Upper lobe of left lung (tissue), 6 donors: ENCODE measurements at regions not wholly inside any gene's neighbourhood (a gene's known extent, or its start where the extent isn't known, plus 50 kb on each side); places are given as distances from the start of the nearest gene placed in this dataset.

Experiments
- ATAC-seq, 2 donors: fragments of 200-7000 bp; cut with Tn5 transposase; one replicate each; pipeline ENCODE4 v1.9.1; 2022; ENCODE audit warnings: mild to moderate bottlenecking in 2 of 2, moderate library complexity in 2 of 2; ENCODE audit not compliant: low FRiP score in 2 of 2
- DNase-seq, 2 donors: peaks; one replicate each; pipeline ENCODE4 v3.0.0-alpha.2; 2019 to 2020
- H3K27ac ChIP-seq, 4 donors: fragments of 200-600 bp; sonication (generic); one replicate each; pipeline ENCODE4 v1.5.1; 2016 to 2019
- H3K27me3 ChIP-seq, 4 donors: fragments of 200-600 bp; sonication (generic); one replicate each; pipeline ENCODE4 v1.5.1; 2017 to 2019
- H3K36me3 ChIP-seq, 4 donors: fragments of 200-600 bp; sonication (generic); one replicate each; pipeline ENCODE4 v1.5.1; 2016 to 2019
- H3K4me1 ChIP-seq, 4 donors: fragments of 200-600 bp; sonication (generic); one replicate each; pipeline ENCODE4 v1.5.1; 2018 to 2019
- H3K4me3 ChIP-seq, 4 donors: fragments of 200-600 bp; sonication (generic); one replicate each; pipeline ENCODE4 v1.5.1; 2017 to 2019; ENCODE audit warnings: mild to moderate bottlenecking in 2 of 4, moderate library complexity in 1 of 4
- H3K9me3 ChIP-seq, 4 donors: fragments of 200-600 bp; sonication (generic); one replicate each; pipeline ENCODE4 v1.5.1; 2018 to 2019
- EP300 ChIP-seq, 4 donors: sonication (generic); formaldehyde crosslinking; IDR thresholded peaks; one replicate each; pipeline ENCODE4 v1.5.1; 2017; ENCODE audit warnings: antibody characterized with exemption in 4 of 4, control low read depth in 2 of 4
- POLR2A ChIP-seq, 4 donors: fragments of 450-650 bp; IDR thresholded peaks; one replicate each; pipeline ENCODE4 v1.5.1; 2016 to 2017; ENCODE audit warnings: antibody characterized with exemption in 4 of 4, mild to moderate bottlenecking in 2 of 4
- POLR2AphosphoS5 ChIP-seq, 2 donors: sonication (generic); formaldehyde crosslinking; IDR thresholded peaks; one replicate each; pipeline ENCODE4 v1.5.1; 2017; ENCODE audit warnings: antibody characterized with exemption in 2 of 2
- WGBS, 2 donors: methylation state at CpG; one replicate each; pipeline ENCODE4 v1.1.5; 2017 to 2018; 5-methylcytosine and 5-hydroxymethylcytosine counted together
- TF ChIP-seq, protein P1 (sequence below), 6 experiments: fragments of 450-650 bp in 4 of 6; fragments of 200-600 bp in 2 of 6; sonication (generic) in 2 of 6; IDR thresholded peaks; one replicate each; pipeline ENCODE4 v1.5.1; 2016 to 2019; ENCODE audit warnings: antibody characterized with exemption in 6 of 6
- donor health status: DM: no; HTN: no; CAD: no; lungs with moderate emphysema.
- donor health status: DM: no; HTN: yes; CAD: no; lungs with severe emphysema.

DNA sequence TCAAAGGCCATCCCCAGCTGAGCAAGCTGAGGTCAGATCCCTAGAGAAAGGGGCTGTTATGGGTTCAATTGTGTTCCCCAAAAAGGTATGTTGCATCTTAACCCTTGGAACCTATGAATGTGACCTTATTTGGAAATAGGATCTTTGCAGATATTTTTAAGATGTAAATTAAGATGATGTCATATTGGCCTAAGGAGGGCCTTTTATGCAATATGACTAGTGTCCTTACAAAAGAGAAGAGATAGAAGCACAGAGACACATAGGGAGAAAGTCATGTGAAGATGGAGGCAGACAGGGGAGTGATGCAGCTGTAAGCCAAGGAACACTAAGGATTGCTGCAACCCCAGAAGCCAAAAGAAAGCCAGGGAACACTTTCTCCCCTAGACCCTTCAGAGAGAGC is 144.3 kb upstream of the TAB2 start:
- ATAC-seq (no peak), DNase-seq (no peak)
- Histone ChIP-seq H3K27me3 (no peaks in the 10 kb centered on the region), H3K4me3 (no peak overlapping the region), H3K9me3 (no peaks in the 10 kb centered on the region), H3K36me3 (no peaks in the 10 kb centered on the region), H3K27ac (no peak overlapping the region), H3K4me1 (peaks cover 0 to 7% (median 2%) of the 10 kb centered on the region in 4 donors)
- no peak for TF ChIP-seq POLR2AphosphoS5 (IDR thresholded peaks at IDR 0.05)
- TF ChIP-seq POLR2A (IDR thresholded peaks at IDR 0.05): no peak
- TF ChIP-seq EP300 (IDR thresholded peaks at IDR 0.05): no peak
- TF ChIP-seq, protein P1, sequence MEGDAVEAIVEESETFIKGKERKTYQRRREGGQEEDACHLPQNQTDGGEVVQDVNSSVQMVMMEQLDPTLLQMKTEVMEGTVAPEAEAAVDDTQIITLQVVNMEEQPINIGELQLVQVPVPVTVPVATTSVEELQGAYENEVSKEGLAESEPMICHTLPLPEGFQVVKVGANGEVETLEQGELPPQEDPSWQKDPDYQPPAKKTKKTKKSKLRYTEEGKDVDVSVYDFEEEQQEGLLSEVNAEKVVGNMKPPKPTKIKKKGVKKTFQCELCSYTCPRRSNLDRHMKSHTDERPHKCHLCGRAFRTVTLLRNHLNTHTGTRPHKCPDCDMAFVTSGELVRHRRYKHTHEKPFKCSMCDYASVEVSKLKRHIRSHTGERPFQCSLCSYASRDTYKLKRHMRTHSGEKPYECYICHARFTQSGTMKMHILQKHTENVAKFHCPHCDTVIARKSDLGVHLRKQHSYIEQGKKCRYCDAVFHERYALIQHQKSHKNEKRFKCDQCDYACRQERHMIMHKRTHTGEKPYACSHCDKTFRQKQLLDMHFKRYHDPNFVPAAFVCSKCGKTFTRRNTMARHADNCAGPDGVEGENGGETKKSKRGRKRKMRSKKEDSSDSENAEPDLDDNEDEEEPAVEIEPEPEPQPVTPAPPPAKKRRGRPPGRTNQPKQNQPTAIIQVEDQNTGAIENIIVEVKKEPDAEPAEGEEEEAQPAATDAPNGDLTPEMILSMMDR (IDR thresholded peaks at IDR 0.05): no peak

DNA sequence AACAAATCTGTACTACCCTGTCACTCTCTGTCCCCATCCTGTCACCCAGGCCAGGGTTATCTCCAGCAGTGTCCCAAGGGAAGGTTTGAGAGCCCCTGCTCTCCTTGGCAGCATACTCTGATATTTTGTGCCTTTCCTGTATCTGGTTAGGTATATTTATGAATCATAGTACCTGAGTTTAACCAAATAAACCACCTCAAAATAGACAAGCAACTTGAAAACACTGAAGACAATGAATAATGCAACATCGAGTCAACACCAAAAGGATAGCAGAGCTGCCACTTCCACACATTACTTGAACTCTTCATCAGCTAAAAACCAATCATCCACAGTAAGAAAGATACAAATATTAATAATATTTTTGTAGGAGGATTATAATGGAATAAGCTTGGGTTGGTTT is 142.6 kb upstream of the TAB2 start:
- Histone ChIP-seq H3K4me3 (no peak overlapping the region), H3K27me3 (no peaks in the 10 kb centered on the region), H3K36me3 (no peaks in the 10 kb centered on the region), H3K9me3 (no peaks in the 10 kb centered on the region), H3K27ac (no peak overlapping the region), H3K4me1 (peaks cover 0 to 2% (median 0%) of the 10 kb centered on the region in 4 donors)
- 87 to 95% methylated on average over 1 of the region's 1 CpG for WGBS, 2 donors
- no peak for TF ChIP-seq POLR2AphosphoS5 (IDR thresholded peaks at IDR 0.05)
- TF ChIP-seq POLR2A (IDR thresholded peaks at IDR 0.05): no peak
- TF ChIP-seq EP300 (IDR thresholded peaks at IDR 0.05): no peak
- TF ChIP-seq, protein P1 (IDR thresholded peaks at IDR 0.05): no peak
- ATAC-seq (no peak), DNase-seq (no peak)

DNA sequence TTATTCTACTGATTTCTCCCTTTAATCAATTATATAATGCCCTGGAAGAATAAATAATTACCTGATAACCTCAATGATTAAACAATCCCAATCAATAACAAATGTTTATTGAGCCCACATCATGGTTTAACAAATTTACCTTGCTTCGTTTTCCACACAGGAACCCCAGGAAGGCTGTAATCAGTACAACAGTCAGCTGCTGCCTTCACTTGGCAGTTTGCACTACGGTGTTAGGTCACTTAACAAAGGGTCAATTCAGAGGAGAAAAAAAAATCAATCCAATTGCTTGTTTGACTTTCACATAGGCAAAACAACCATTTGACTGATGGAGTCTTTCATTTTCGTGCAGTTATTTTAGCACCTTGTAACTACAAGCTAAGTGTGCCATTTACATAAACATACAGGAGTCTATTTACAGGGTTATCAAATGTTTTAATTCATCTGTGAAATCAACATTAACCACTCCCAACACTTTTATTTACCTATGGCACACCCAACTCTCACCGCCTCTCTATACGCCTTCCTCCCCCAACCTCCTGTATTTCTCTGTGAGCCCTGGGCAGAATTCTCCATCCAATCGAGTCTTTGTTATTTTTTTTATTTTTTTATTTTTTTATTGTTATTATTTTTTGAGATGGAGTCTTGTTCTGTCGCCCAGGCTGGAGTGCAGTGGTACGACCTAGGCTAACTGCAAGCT is 140.4 kb upstream of the TAB2 start:
- H3K27me3 ChIP-seq: no peaks in the 10 kb centered on the region
- no peak for DNase-seq
- H3K9me3 ChIP-seq: no peaks in the 10 kb centered on the region
- TF ChIP-seq EP300 (IDR thresholded peaks at IDR 0.05) (no peak), POLR2A (IDR thresholded peaks at IDR 0.05) (no peak), POLR2AphosphoS5 (IDR thresholded peaks at IDR 0.05) (no peak)
- TF ChIP-seq, protein P1 (IDR thresholded peaks at IDR 0.05): no peak
- H3K27ac ChIP-seq: no peak overlapping the region
- H3K4me1 ChIP-seq: no peaks in the 10 kb centered on the region
- H3K4me3 ChIP-seq: no peak overlapping the region
- no peaks in the 10 kb centered on the region for H3K36me3 ChIP-seq
- ATAC-seq: no peak
- 78 to 81% methylated on average over 8 of the region's 8 CpGs for WGBS, 2 donors

DNA sequence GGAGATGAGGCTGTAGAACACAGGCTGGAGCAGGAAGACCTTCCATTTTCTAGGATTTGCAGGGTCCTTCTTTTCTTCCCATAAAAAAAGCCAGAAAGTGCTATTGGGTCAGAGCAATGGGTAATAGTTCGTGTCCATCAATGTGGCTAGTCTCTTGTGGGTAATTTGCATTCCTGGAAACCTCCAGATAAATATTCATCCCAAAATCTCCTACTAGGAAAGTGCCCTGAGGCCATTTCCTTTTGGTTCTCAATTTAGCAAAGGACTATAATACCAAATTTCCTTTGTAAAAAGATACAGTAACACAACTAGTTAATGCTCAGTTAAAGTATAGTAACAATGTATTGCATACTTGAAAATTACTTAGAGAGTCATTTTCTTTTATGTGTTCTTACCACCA is 138.1 kb upstream of the TAB2 start:
- Histone ChIP-seq H3K4me3 (no peak overlapping the region), H3K9me3 (no peaks in the 10 kb centered on the region), H3K4me1 (no peaks in the 10 kb centered on the region), H3K27ac (no peak overlapping the region), H3K36me3 (no peaks in the 10 kb centered on the region), H3K27me3 (no peaks in the 10 kb centered on the region)
- WGBS, 2 donors: 91 to 92% methylated on average over 1 of the region's 1 CpG
- TF ChIP-seq POLR2A (IDR thresholded peaks at IDR 0.05): no peak
- no peak for TF ChIP-seq EP300 (IDR thresholded peaks at IDR 0.05)
- no peak for TF ChIP-seq POLR2AphosphoS5 (IDR thresholded peaks at IDR 0.05)
- TF ChIP-seq, protein P1 (IDR thresholded peaks at IDR 0.05): no peak
- no peak for ATAC-seq
- no peak for DNase-seq

DNA sequence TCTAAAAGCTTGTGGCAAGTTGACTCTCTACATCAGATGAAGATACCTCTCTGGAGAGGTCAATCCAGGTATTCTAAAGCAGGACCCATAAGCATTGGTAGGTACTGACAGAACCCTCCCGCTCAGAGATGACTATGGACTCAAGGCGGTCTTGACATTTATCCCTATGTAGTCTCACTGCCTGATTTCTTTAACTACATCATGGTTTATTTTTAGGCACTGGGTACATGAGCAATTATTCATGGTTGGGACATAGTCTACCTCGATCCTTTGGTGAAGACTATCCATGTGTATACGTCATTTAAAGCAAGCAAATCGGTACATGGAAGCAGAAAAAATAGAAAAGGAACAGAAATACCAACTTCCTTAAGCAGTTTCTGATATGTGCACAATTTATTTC is 136.2 kb upstream of the TAB2 start:
- ATAC-seq: no peak
- Histone ChIP-seq H3K36me3 (no peaks in the 10 kb centered on the region), H3K4me1 (no peaks in the 10 kb centered on the region), H3K9me3 (peaks cover 0 to 4% (median 1%) of the 10 kb centered on the region in 4 donors), H3K27ac (no peak overlapping the region), H3K27me3 (no peaks in the 10 kb centered on the region), H3K4me3 (no peak overlapping the region)
- 90 to 99% methylated on average over 5 of the region's 5 CpGs for whole genome bisulfite sequencing, 2 donors
- TF ChIP-seq POLR2AphosphoS5 (IDR thresholded peaks at IDR 0.05): no peak
- no peak for DNase-seq
